RWPE1 (cell line): ENCODE measurements at regions not wholly inside any gene's neighbourhood (a gene's known extent, or its start where the extent isn't known, plus 50 kb on each side); places are given as distances from the start of the nearest gene placed in this dataset.

Source experiments
- CTCF ChIA-PET: fragments of 350-600 bp; sonication (Branson Sonifier 250); formaldehyde crosslinking; extraction: SDS; loops from one replicate; lab custom pipeline; 2021; lab: Yijun Ruan, JAX
- POLR2A ChIA-PET: fragments of 400-600 bp; formaldehyde crosslinking; extraction: SDS; loops from one replicate; lab custom pipeline; 2020; ENCODE audit warnings: antibody characterized with exemption; ENCODE audit not compliant: low non-redundant PET; lab: Yijun Ruan, JAX
- DNase-seq: peaks from one replicate; pipeline ENCODE4 v3.0.0; 2012; ENCODE audit warnings: low spot score
- H3K27ac ChIP-seq: fragments of 450-650 bp; 2 replicates; pipeline ENCODE4 v1.5.1; 2017
- TF ChIP-seq, protein P1 (sequence below): fragments of 450-650 bp; conservative IDR thresholded peaks from 2 replicates; pipeline ENCODE4 v1.5.1; 2017; ENCODE audit warnings: low read depth, mild to moderate bottlenecking

DNA sequence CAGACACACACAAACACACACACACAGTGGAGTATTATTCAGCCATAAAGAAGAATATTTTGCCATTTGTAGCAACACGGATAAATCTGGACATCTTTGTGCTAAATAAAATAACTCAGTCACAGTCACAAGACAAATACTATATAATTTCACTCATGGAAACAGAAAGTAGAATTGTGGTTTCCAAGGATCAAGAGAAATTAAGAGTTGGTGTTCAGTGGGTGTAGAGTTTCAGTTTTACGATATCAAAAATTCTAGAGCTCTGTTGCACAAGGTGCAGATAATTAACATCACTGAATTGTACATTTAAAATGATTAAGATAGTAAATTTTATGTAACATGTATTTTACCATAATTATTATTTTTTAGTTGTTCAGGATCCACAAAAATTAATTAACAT lies 1235.0 kb downstream of the XPNPEP1 start:
- CTCF ChIA-PET, result no interaction called here
- DNase-seq, result no peak
- TF ChIP-seq, protein P1, sequence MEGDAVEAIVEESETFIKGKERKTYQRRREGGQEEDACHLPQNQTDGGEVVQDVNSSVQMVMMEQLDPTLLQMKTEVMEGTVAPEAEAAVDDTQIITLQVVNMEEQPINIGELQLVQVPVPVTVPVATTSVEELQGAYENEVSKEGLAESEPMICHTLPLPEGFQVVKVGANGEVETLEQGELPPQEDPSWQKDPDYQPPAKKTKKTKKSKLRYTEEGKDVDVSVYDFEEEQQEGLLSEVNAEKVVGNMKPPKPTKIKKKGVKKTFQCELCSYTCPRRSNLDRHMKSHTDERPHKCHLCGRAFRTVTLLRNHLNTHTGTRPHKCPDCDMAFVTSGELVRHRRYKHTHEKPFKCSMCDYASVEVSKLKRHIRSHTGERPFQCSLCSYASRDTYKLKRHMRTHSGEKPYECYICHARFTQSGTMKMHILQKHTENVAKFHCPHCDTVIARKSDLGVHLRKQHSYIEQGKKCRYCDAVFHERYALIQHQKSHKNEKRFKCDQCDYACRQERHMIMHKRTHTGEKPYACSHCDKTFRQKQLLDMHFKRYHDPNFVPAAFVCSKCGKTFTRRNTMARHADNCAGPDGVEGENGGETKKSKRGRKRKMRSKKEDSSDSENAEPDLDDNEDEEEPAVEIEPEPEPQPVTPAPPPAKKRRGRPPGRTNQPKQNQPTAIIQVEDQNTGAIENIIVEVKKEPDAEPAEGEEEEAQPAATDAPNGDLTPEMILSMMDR, result no peak
- no peak overlapping the region for H3K27ac ChIP-seq
- POLR2A ChIA-PET, result no interaction called here

DNA sequence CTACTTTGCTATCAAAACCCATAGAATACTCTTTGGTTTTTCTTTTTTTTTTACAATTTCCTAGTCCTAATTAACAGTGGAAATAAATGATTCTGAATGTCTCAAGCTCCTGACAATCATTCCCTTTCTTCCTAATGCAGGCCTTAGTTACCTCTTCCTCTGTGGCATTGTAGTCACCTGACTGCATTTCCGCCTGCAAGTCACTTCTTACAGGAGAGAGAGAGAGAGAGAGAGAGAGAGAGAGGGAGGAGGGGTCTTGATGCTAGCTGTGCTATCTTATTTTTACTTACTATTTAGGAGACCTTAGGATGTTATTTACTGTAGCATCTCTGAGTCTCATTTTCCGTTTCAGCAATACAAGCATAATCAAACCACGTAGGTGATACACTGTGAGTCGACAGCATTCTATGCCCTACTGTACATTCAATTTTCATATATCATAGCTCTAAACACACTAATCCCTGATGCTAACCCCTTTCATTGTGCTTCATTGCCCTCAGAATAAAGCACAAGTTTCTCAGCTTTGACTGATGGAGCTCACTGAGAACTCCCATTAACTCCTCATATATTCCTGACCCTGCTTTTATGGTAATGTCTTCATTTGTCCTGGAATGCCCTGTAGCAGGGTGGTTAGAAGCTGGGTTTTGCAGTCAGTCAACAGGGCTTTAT lies 1237.3 kb downstream of the XPNPEP1 start:
- TF ChIP-seq, protein P1, result no peak
- H3K27ac ChIP-seq, result no peak overlapping the region
- ChIA-PET CTCF (no interaction called here), POLR2A (no interaction called here)
- DNase-seq, result no peak

DNA sequence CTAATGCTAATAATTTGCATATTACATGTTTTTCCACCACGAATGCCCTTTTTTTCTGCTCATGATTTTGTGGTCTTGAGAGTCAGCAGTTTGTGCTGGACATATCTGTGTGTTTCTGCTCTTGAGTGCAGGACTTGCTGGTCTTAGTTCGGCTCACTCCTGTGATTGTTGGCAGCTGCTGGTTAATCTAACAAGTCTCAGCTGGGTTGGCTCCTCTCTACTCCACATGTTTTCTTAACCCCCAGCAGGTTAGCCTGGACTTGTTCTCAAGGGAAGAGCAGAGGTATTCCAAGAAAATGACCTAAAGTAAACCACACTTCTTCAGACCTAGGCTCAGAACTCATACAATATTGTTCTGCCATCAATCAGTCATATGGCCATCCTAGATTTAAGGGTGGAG lies 1238.9 kb downstream of the XPNPEP1 start:
- H3K27ac ChIP-seq, result no peak overlapping the region
- TF ChIP-seq, protein P1, result no peak
- ChIA-PET CTCF (no interaction called here), POLR2A (no interaction called here)
- no peak for DNase-seq

DNA sequence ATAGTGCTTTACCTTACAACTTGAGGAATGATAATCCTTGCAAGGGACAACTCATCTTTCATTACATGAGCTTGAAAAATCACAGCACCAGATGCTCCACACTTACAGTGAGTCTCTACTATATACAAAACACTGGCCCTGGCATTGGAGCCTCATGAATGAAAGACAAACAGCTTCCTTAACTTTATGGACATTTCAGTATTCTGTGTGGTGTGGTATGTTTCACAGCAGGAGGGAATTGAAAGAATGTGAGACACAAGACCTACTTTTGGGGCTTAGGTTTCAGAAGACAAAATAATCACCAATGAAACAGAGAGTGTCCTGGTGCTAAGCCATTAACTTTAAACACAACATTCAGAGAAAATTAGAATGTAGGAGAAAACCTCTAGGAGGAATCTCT lies 1249.6 kb downstream of the XPNPEP1 start:
- ChIA-PET CTCF (no interaction called here), POLR2A (no interaction called here)
- TF ChIP-seq, protein P1, result no peak
- DNase-seq, result no peak
- H3K27ac ChIP-seq, result no peak overlapping the region

DNA sequence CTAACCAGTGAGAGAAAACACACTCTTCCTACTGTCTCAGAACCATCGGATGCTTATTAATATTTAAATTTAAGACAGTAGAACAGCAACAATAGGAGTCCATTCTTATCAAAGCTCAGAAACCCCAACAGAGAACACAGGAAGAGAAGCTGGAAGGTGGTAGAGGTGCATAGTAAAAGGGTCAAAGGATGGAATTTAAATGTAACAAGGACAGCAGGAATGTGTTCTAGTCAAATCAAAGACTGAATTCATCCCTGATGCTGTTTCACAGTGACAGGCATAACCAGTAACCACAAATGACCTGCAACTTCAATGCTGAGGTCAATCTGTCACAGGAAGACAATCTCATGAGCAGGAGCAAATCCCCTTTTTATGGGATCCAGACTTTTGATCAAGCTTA lies 1259.7 kb downstream of the XPNPEP1 start:
- no peak overlapping the region for H3K27ac ChIP-seq
- POLR2A ChIA-PET, result no interaction called here
- TF ChIP-seq, protein P1, result no peak
- DNase-seq, result no peak
- CTCF ChIA-PET, result no interaction called here

DNA sequence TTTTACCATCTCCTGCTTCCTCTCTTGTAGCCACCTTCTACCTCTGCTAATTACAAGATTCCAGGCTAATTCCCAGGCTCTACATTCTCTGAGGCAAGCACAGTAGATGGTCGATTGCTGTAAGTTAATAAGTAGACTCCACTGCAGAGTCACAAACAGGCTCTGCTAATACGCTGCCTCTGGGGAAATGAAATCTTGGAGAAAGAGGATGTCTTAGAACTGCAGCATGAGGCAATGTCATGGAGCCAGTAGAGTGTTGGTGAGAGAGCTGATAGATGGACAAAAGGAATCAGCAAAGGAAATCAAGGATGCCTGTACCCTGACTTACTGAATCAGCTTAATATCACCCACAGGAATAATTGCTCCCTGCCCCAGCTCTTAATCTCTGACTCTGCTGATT lies 1260.3 kb downstream of the XPNPEP1 start:
- ChIA-PET CTCF (no interaction called here), POLR2A (no interaction called here)
- TF ChIP-seq, protein P1, result no peak
- H3K27ac ChIP-seq, result no peak overlapping the region
- no peak for DNase-seq
